ENCODE measurements at regions not wholly inside any gene's neighbourhood (a gene's known extent, or its start where the extent isn't known, plus 50 kb on each side); places are given as distances from the start of the nearest gene placed in this dataset.

GRCh38 chr12:115102450-115102849, 418.5 kb upstream of the TBX3 start:
- TF ChIP-seq POLR2A (IDR thresholded peaks at IDR 0.05; ENCODE audit: low read depth, low read length) (no peak), CTCF (IDR thresholded peaks at IDR 0.05; ENCODE audit: extremely low read depth in 1 of 2, insufficient read depth in 1 of 2, low read depth in 1 of 2, low read length in 2 of 2) (no peak), MAX (IDR thresholded peaks at IDR 0.05; ENCODE audit: insufficient read depth, insufficient read length) (no peak), JUN (IDR thresholded peaks at IDR 0.05; ENCODE audit: borderline replicate concordance, insufficient read depth, insufficient read length, low read depth) (no peak), EZH2 (IDR thresholded peaks at IDR 0.05; ENCODE audit: borderline replicate concordance, low read depth, low read length, severe bottlenecking) (no peak), GATA2 (IDR thresholded peaks at IDR 0.05; ENCODE audit: insufficient read depth, insufficient read length, low read depth, low read length) (no peak), POLR2AphosphoS5 (IDR thresholded peaks at IDR 0.05; ENCODE audit: insufficient read depth, low read depth, low read length) (no peak)

Measured in endothelial cell of umbilical vein (primary cell).